ENCODE measurements at regions not wholly inside any gene's neighbourhood (a gene's known extent, or its start where the extent isn't known, plus 50 kb on each side); places are given as distances from the start of the nearest gene placed in this dataset.

DNA sequence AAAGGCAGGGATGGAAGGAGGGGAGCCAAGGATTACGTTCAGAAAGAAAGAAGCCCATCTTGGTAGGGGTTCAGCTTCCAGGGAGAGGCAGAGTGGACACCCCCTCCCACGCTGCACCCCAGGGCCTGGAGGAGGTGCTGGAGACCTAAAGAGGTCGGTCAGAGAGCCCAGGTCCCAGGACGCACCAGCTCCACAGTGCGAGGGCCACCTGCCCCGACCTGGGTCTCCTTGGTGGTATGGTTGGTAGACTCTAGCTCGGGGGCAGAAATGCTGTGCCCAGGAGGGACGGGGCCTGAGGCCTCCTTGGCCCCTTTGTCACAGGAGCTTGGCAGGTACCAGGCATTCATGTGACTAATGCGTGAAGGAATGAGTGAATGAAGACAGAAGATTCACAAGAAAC, 87.1 kb upstream of the RAB6C start:
- H3K4me1 Mint-ChIP-seq (ENCODE audit: low read depth): peaks cover 2% of the 10 kb centered on the region
- H3K36me3 Mint-ChIP-seq (ENCODE audit: insufficient read depth): no peaks in the 10 kb centered on the region
- H3K4me3 Mint-ChIP-seq (ENCODE audit: low read depth): no peak overlapping the region
- H3K27ac Mint-ChIP-seq: no peak overlapping the region
- H3K9me3 Mint-ChIP-seq (ENCODE audit: low read depth): no peaks in the 10 kb centered on the region
- TF ChIP-seq, protein P1, sequence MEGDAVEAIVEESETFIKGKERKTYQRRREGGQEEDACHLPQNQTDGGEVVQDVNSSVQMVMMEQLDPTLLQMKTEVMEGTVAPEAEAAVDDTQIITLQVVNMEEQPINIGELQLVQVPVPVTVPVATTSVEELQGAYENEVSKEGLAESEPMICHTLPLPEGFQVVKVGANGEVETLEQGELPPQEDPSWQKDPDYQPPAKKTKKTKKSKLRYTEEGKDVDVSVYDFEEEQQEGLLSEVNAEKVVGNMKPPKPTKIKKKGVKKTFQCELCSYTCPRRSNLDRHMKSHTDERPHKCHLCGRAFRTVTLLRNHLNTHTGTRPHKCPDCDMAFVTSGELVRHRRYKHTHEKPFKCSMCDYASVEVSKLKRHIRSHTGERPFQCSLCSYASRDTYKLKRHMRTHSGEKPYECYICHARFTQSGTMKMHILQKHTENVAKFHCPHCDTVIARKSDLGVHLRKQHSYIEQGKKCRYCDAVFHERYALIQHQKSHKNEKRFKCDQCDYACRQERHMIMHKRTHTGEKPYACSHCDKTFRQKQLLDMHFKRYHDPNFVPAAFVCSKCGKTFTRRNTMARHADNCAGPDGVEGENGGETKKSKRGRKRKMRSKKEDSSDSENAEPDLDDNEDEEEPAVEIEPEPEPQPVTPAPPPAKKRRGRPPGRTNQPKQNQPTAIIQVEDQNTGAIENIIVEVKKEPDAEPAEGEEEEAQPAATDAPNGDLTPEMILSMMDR (IDR thresholded peaks at IDR 0.05; ENCODE audit: unreplicated experiment): no peak
- DNase-seq (ENCODE audit: low spot score, unreplicated experiment): no peak
- peaks cover 46% of the 10 kb centered on the region for H3K27me3 Mint-ChIP-seq

DNA sequence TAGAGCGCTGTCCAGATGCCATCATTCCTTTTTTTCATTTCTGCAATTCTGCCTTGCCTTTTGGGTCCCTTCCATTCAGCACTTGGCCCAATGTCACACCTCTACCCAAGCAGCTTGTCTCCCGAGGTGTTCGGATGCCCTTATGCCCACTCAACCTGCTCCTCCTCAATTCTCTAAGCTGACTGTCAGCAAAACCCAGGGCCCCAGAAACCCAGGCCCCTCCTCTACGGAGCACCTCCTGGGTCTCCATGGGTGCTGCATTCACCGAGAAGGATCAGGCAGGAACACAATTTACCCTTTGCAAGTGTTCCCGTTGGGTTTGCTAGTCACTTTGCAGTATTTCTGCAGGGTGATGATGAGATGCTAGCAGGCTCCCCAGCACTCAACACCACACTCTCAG, 86.7 kb upstream of the RAB6C start:
- no peak for DNase-seq (ENCODE audit: low spot score, unreplicated experiment)
- no peaks in the 10 kb centered on the region for H3K9me3 Mint-ChIP-seq (ENCODE audit: low read depth)
- peaks cover 43% of the 10 kb centered on the region for H3K27me3 Mint-ChIP-seq
- TF ChIP-seq, protein P1 (IDR thresholded peaks at IDR 0.05; ENCODE audit: unreplicated experiment): no peak
- H3K4me1 Mint-ChIP-seq (ENCODE audit: low read depth): peaks cover 2% of the 10 kb centered on the region
- H3K4me3 Mint-ChIP-seq (ENCODE audit: low read depth): no peak overlapping the region
- H3K27ac Mint-ChIP-seq: no peak overlapping the region
- H3K36me3 Mint-ChIP-seq (ENCODE audit: insufficient read depth): no peaks in the 10 kb centered on the region

DNA sequence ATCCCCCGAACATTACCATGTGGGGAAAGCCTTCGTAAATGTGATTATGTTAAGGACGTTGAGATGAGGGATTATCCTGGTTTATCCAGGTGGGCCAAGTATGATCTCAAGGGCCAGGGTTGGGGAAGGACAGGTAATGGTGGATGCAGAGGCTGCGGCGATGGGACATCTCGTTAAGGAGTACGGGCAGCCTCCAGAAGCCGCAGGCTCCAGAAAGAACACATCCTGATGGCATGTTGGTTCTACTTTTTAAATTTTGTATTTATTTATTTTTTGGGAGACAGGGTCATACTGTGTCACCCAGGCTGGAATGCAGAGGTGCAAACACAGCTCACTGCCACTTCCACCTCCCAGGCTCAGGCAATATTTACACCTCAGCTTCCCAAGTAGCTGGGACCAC, 86.2 kb upstream of the RAB6C start:
- Mint-ChIP-seq H3K27me3 (peaks cover 43% of the 10 kb centered on the region), H3K27ac (no peak overlapping the region), H3K4me1 (ENCODE audit: low read depth) (peaks cover 2% of the 10 kb centered on the region), H3K4me3 (ENCODE audit: low read depth) (no peak overlapping the region), H3K9me3 (ENCODE audit: low read depth) (no peaks in the 10 kb centered on the region), H3K36me3 (ENCODE audit: insufficient read depth) (no peaks in the 10 kb centered on the region)
- no peak for DNase-seq (ENCODE audit: low spot score, unreplicated experiment)
- TF ChIP-seq, protein P1 (IDR thresholded peaks at IDR 0.05; ENCODE audit: unreplicated experiment): no peak

DNA sequence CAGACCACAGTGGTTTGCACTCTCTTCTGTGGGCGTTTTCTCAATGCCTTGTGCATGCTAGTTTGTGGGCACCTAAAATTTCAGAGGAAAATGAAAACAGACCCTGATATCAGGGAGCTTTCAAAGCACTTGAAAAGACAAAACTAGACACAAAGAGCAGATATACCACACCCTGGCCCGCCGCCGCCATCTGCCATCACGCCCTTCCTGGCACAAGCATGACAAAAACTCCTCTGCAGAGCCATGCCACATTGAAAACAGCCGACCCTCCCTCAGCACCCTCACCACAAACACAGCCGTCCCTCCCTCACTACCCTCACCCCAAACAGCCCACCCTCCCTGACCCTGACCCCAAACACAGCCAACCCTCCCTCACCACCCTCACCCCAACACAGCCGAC, 84.8 kb upstream of the RAB6C start:
- Mint-ChIP-seq H3K27me3 (peaks cover 36% of the 10 kb centered on the region), H3K27ac (no peak overlapping the region), H3K36me3 (ENCODE audit: insufficient read depth) (no peaks in the 10 kb centered on the region), H3K4me3 (ENCODE audit: low read depth) (no peak overlapping the region), H3K9me3 (ENCODE audit: low read depth) (peaks cover 4% of the 10 kb centered on the region), H3K4me1 (ENCODE audit: low read depth) (peaks cover 2% of the 10 kb centered on the region)
- TF ChIP-seq, protein P1 (IDR thresholded peaks at IDR 0.05; ENCODE audit: unreplicated experiment): no peak
- no peak for DNase-seq (ENCODE audit: low spot score, unreplicated experiment)

DNA sequence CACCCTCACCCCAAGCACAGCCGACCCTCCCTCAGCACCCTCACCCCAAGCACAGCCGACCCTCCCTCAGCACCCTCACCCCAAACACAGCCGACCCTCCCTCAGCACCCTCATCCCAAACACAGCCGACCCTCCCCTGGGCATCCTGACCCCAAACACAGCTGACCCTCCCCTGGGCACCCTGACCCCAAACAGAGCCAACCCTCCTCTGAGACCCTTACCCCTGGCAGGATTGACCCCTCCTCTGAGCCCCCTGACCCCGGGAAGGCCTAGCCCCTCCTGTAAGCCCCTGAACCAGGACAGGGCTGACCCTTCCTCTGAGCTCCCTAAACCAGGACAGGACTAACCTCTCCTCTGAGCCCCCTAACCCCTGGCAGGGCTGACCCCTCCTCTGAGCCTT, 84.4 kb upstream of the RAB6C start:
- Mint-ChIP-seq H3K4me1 (ENCODE audit: low read depth) (peaks cover 2% of the 10 kb centered on the region), H3K9me3 (ENCODE audit: low read depth) (peaks cover 6% of the 10 kb centered on the region), H3K27ac (no peak overlapping the region), H3K4me3 (ENCODE audit: low read depth) (no peak overlapping the region), H3K27me3 (peaks cover 31% of the 10 kb centered on the region), H3K36me3 (ENCODE audit: insufficient read depth) (no peaks in the 10 kb centered on the region)
- no peak for DNase-seq (ENCODE audit: low spot score, unreplicated experiment)
- TF ChIP-seq, protein P1 (IDR thresholded peaks at IDR 0.05; ENCODE audit: unreplicated experiment): no peak
